ENCODE measurements at regions not wholly inside any gene's neighbourhood (a gene's known extent, or its start where the extent isn't known, plus 50 kb on each side); places are given as distances from the start of the nearest gene placed in this dataset.

- H3K36me3 ChIP-seq (ENCODE audit: control insufficient read depth in 2 of 2, insufficient read depth in 2 of 2, low read length in 1 of 2): no peaks in the 10 kb centered on the region
- TF ChIP-seq, protein P1, sequence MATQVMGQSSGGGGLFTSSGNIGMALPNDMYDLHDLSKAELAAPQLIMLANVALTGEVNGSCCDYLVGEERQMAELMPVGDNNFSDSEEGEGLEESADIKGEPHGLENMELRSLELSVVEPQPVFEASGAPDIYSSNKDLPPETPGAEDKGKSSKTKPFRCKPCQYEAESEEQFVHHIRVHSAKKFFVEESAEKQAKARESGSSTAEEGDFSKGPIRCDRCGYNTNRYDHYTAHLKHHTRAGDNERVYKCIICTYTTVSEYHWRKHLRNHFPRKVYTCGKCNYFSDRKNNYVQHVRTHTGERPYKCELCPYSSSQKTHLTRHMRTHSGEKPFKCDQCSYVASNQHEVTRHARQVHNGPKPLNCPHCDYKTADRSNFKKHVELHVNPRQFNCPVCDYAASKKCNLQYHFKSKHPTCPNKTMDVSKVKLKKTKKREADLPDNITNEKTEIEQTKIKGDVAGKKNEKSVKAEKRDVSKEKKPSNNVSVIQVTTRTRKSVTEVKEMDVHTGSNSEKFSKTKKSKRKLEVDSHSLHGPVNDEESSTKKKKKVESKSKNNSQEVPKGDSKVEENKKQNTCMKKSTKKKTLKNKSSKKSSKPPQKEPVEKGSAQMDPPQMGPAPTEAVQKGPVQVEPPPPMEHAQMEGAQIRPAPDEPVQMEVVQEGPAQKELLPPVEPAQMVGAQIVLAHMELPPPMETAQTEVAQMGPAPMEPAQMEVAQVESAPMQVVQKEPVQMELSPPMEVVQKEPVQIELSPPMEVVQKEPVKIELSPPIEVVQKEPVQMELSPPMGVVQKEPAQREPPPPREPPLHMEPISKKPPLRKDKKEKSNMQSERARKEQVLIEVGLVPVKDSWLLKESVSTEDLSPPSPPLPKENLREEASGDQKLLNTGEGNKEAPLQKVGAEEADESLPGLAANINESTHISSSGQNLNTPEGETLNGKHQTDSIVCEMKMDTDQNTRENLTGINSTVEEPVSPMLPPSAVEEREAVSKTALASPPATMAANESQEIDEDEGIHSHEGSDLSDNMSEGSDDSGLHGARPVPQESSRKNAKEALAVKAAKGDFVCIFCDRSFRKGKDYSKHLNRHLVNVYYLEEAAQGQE (IDR thresholded peaks at IDR 0.05; ENCODE audit: low read depth, low read length): no peak
- TF ChIP-seq GATAD2B (conservative IDR thresholded peaks at IDR 0.05; ENCODE audit: low read depth): no peak
- no peak for TF ChIP-seq MYC (IDR thresholded peaks at IDR 0.05; ENCODE audit: insufficient read depth, insufficient read length, insufficient replicate concordance, low read length, severe bottlenecking)
- H3K27ac ChIP-seq (ENCODE audit: control insufficient read depth, insufficient read depth): no peak overlapping the region
- H2AFZ ChIP-seq (ENCODE audit: control insufficient read depth, low read depth, low read length): no peak overlapping the region
- DNase-seq (ENCODE audit: low read depth, low spot score): no peak
- in situ Hi-C loops (cut with MboI) (no loop called here), intact Hi-C loops (cut with micrococcal nuclease; ENCODE audit: unreplicated experiment) (no loop called here)
- no peak overlapping the region for H3K9ac ChIP-seq (ENCODE audit: control insufficient read depth, insufficient read depth, low read length)
- H3K9me3 ChIP-seq (replicated peaks; ENCODE audit: control insufficient read depth, insufficient read depth, low read length): no peaks in the 10 kb centered on the region
- H3K4me1 ChIP-seq (ENCODE audit: control insufficient read depth, insufficient read depth, low read length): no peaks in the 10 kb centered on the region
- 4% methylated on average over 2 of the region's 2 CpGs for WGBS (ENCODE audit: insufficient coverage, insufficient replicate concordance, low lambda C conversion rate, missing lambda C conversion rate)
- H3K4me3 ChIP-seq: no peak overlapping the region
- H3K4me2 ChIP-seq (ENCODE audit: control insufficient read depth, insufficient read depth): no peak overlapping the region
- SMC1A ChIA-PET (ENCODE audit: uncharacterized antibody, unreplicated experiment): no interaction called here
- BruUV-seq (replicated peaks): no TSS peak
- H3K79me2 ChIP-seq (ENCODE audit: control insufficient read depth, insufficient read depth, low read length): no peaks in the 10 kb centered on the region
- no peaks in the 10 kb centered on the region for H4K20me1 ChIP-seq (ENCODE audit: control insufficient read depth, insufficient read depth)
- POLR2A ChIA-PET: no interaction called here
- RAD21 ChIA-PET (ENCODE audit: unreplicated experiment): no interaction called here
- CTCF ChIA-PET: no interaction called here
- H3K27me3 ChIP-seq (replicated peaks in 1 of 2; ENCODE audit: control insufficient read depth in 2 of 2, insufficient read depth in 2 of 2, low read length in 1 of 2): no peaks in the 10 kb centered on the region
- FAIRE-seq: no peak
- no peak for ATAC-seq
Measured at GRCh38 chr16:62445909-62446308, 409.7 kb upstream of the CDH8 start.

DNA sequence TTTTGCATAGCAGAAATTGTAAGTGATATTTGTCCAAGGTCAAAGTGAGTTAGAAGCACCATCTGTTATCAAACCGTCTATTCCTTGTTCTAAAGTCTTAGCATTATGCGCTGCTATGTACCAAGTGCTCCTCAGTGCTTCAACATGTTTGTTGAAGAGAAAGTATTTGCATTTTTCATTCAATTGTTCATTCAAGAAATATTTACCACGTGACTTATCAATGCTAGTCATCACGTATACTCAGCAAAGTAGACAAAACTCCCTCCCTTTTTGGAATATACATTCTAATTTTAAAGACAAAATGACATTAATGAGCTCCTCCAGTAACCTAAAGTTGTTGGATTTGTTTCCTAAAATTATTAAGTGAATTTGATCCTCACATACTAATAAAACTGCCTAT is 388.0 kb upstream of the CDH8 start:
- 30% methylated on average over 4 of the region's 4 CpGs for WGBS (ENCODE audit: insufficient coverage, insufficient replicate concordance, low lambda C conversion rate, missing lambda C conversion rate)
- ChIA-PET SMC1A (ENCODE audit: uncharacterized antibody, unreplicated experiment) (no interaction called here), POLR2A (no interaction called here), CTCF (no interaction called here), RAD21 (ENCODE audit: unreplicated experiment) (no interaction called here)
- in situ Hi-C loops (cut with MboI): no loop called here
- H4K20me1 ChIP-seq (ENCODE audit: control insufficient read depth, insufficient read depth): no peaks in the 10 kb centered on the region
- no TSS peak for BruUV-seq (replicated peaks)
- no peaks in the 10 kb centered on the region for H3K79me2 ChIP-seq (ENCODE audit: control insufficient read depth, insufficient read depth, low read length)
- H3K27me3 ChIP-seq (replicated peaks in 1 of 2; ENCODE audit: control insufficient read depth in 2 of 2, insufficient read depth in 2 of 2, low read length in 1 of 2): no peaks in the 10 kb centered on the region
- intact Hi-C loops (cut with micrococcal nuclease; ENCODE audit: unreplicated experiment): no loop called here
- ATAC-seq (no peak), FAIRE-seq (no peak), DNase-seq (ENCODE audit: low read depth, low spot score) (no peak)
- H2AFZ ChIP-seq (ENCODE audit: control insufficient read depth, low read depth, low read length): no peak overlapping the region
- TF ChIP-seq ATF7 (IDR thresholded peaks at IDR 0.05; ENCODE audit: low read depth) (no peak), BCL11A (IDR thresholded peaks at IDR 0.05; ENCODE audit: low read depth, low read length) (no peak), CREM (IDR thresholded peaks at IDR 0.05; ENCODE audit: low read depth) (no peak), PBX3 (IDR thresholded peaks at IDR 0.05; ENCODE audit: insufficient replicate concordance, low read depth, low read length) (no peak), USF2 (IDR thresholded peaks at IDR 0.05; ENCODE audit: borderline replicate concordance, low read depth, low read length) (no peak), YY1 (IDR thresholded peaks at IDR 0.05; ENCODE audit: low read depth, low read length) (no peak), SMC3 (IDR thresholded peaks at IDR 0.05; ENCODE audit: borderline replicate concordance, low read length) (no peak), RFX5 (IDR thresholded peaks at IDR 0.05; ENCODE audit: low read depth, low read length) (no peak), POU2F2 (IDR thresholded peaks at IDR 0.05; ENCODE audit: borderline replicate concordance, low read depth, low read length) (no peak), JUND (IDR thresholded peaks at IDR 0.05; ENCODE audit: low read depth, low read length) (no peak)
- TF ChIP-seq, protein P2, sequence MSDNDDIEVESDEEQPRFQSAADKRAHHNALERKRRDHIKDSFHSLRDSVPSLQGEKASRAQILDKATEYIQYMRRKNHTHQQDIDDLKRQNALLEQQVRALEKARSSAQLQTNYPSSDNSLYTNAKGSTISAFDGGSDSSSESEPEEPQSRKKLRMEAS (IDR thresholded peaks at IDR 0.05; ENCODE audit: low read depth, low read length): no peak
- H3K9me3 ChIP-seq (replicated peaks; ENCODE audit: control insufficient read depth, insufficient read depth, low read length): no peaks in the 10 kb centered on the region
- H3K27ac ChIP-seq (ENCODE audit: control insufficient read depth, insufficient read depth): no peak overlapping the region
- no peak overlapping the region for H3K9ac ChIP-seq (ENCODE audit: control insufficient read depth, insufficient read depth, low read length)
- H3K36me3 ChIP-seq (ENCODE audit: control insufficient read depth in 2 of 2, insufficient read depth in 2 of 2, low read length in 1 of 2): no peaks in the 10 kb centered on the region
- H3K4me2 ChIP-seq (ENCODE audit: control insufficient read depth, insufficient read depth): no peak overlapping the region
- no peak overlapping the region for H3K4me3 ChIP-seq
- no peaks in the 10 kb centered on the region for H3K4me1 ChIP-seq (ENCODE audit: control insufficient read depth, insufficient read depth, low read length)
